GM12873 (cell line): ENCODE measurements at regions not wholly inside any gene's neighbourhood (a gene's known extent, or its start where the extent isn't known, plus 50 kb on each side); places are given as distances from the start of the nearest gene placed in this dataset.

Experiments used
- TF ChIP-seq, protein P1 (sequence below): IDR thresholded peaks from 2 replicates; pipeline ENCODE4 v1.5.1; 2012; ENCODE audit warnings: low read depth, mild to moderate bottlenecking, moderate library complexity, low read length, control low read depth; ENCODE audit not compliant: insufficient read depth; ENCODE audit errors: missing control alignments

DNA sequence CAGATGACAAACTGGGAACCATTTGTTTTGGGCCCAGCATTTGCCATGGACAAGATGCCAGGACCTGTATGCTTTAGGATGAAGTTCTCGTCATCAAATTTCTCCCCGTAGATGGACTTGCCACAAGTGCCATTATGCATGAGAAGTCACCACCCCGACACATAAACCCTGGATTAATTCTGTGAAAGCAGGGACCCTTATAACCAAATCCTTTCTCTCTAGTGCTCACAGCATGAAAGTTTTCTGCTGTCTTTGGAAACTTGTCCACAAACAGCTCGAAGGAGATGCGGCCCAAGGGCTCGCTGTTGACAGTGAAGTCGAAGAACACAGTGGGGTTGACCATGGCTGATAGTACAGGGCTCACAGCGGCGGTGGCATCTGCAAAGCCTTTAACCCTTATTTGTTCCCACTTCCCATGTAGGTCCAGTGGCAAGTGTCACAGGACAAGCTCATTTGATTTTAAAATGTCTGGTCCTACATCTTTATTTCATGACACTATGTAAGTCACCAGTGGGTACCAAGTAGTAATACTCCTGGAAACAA, 75.2 kb upstream of the MIR17HG start:
- TF ChIP-seq, protein P1, sequence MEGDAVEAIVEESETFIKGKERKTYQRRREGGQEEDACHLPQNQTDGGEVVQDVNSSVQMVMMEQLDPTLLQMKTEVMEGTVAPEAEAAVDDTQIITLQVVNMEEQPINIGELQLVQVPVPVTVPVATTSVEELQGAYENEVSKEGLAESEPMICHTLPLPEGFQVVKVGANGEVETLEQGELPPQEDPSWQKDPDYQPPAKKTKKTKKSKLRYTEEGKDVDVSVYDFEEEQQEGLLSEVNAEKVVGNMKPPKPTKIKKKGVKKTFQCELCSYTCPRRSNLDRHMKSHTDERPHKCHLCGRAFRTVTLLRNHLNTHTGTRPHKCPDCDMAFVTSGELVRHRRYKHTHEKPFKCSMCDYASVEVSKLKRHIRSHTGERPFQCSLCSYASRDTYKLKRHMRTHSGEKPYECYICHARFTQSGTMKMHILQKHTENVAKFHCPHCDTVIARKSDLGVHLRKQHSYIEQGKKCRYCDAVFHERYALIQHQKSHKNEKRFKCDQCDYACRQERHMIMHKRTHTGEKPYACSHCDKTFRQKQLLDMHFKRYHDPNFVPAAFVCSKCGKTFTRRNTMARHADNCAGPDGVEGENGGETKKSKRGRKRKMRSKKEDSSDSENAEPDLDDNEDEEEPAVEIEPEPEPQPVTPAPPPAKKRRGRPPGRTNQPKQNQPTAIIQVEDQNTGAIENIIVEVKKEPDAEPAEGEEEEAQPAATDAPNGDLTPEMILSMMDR: no peak

DNA sequence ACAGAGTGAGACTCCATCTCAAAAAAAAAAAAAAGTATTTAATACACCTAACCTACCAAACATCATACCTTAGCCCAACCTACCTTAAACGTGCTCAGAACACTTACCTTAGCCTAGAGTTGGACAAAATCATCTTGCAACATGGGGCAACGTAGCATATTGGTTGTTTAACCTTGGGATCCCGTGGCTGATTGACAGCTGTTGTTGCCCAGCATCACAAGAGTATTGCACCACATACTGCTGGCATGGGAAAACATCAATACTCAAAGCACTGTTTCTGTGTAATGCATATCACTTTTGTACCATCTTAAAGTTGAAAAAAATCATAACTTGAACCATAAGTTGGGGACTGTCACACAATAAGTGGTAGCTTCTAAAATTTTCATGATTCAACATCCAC, 73.8 kb upstream of the MIR17HG start:
- TF ChIP-seq, protein P1: no peak

DNA sequence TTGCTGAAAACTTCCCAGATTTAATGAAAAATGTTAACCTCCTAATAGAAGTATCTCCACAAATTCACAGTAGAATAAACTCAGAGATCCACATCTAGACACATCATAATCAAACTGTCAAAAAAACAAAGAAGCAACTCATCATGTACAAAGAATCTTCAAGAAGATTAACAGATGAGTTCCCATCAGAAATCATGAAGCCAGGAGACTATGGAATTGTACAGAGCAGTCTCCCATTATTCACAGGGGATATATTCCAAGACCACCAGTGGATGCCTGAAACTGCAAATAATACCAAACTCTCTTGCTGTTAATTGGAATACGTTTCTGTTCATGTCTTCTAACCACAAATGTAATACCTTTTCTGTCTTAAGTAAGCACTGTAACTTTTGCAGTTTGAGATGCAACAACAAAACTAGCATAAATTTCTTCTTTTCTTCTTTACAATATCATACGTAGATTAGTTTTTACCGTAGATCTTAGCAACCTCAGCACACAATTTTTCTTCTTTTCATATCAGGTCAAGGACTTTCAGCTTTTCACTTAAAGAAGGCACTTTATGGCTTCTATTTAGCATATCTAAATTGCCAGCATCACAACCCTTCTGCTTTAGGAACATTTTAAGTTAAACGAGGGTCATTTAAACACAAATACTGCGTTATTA, 70.3 kb upstream of the MIR17HG start:
- TF ChIP-seq, protein P1: no peak

DNA sequence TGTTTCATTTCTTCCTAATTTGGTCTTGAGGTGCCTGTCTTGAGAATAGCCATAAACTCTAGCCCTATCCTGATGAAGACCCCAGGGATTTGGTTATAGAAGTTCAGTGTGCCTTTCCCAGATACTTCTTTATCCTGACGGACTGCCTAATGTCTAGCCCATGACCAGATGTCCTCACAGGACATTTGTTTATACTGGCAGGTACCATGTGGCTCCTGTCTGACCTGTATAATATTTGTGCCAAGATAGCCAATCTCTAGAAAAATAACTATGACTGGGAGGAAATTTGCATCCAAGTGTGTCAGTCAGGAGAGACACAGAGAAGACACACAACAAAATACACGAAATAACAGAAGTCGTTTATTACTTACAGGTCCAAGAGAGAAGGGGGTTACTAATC, 69.2 kb upstream of the MIR17HG start:
- TF ChIP-seq, protein P1: no peak

DNA sequence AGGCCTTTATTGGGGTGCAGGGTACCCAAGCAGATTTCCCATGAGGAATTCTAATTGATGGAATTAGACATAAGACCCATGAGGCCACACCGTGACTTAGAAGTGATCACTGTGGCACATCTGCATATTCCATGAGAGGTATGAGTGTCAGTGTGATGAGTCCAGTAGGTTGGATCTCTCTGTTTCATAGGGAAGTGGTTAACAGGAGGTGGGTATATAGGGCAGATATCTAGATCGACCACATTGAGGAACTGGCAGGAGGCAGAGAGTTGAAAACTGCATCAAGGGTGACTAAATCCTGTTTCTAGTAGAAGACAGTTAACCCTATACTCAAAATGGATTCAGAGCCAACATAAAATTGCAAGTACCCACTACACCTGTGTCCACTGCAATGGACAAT, 68.6 kb upstream of the MIR17HG start:
- TF ChIP-seq, protein P1: no peak

DNA sequence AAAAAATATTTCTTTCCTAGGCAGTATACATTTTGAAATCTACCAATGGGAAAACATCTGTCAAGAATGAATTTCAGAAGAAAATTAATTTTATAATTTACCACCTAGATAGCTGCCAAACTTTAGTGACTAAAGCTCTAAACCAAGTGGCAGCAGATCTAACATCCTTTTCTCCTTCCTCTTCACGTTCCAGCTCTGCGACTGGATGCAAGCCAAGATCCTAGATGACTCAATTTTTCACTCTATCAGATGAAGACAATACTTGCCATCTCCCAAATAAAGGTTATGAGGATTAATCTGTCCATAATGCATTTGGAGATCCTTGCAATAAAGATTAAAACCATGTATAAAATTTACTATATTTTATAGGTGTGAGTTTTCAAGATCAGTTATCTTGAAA, 66.7 kb upstream of the MIR17HG start:
- TF ChIP-seq, protein P1: no peak

DNA sequence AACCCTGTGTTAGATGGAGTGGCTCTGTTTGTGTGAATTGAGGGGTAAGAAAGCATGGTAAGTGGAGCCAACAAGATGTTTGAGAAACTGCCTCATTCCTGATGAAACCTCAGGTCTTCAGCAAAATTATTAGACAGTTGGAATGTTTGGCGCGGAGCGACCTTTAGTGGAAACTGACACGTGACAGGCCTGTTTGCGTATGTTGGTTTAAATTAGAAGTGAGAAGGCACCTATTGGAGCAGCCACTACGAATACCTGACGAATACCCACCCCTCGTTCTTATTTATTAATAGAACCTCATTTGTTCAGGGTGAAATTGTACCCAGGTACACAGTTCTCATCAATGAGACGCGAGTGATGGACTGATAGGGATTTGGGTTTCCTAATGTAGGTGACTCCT, 63.2 kb upstream of the MIR17HG start:
- TF ChIP-seq, protein P1: no peak
